Neuronal stem cell (in vitro differentiated cells): ENCODE measurements at regions not wholly inside any gene's neighbourhood (a gene's known extent, or its start where the extent isn't known, plus 50 kb on each side); places are given as distances from the start of the nearest gene placed in this dataset.

ENCODE experiments used
- DNase-seq: peaks from one replicate; pipeline ENCODE4 v3.0.0-alpha.2; 2013; ENCODE audit warnings: low spot score
- H2AFZ ChIP-seq: one replicate; pipeline ENCODE4 v1.6.1; 2013; ENCODE audit warnings: mild to moderate bottlenecking, low read length, inconsistent platforms
- H2AK5ac ChIP-seq: 2 replicates; pipeline ENCODE4 v1.6.1; 2013; ENCODE audit warnings: low read depth, mild to moderate bottlenecking, inconsistent platforms, low read length, moderate library complexity, mixed read lengths
- H2BK120ac ChIP-seq: 2 replicates; pipeline ENCODE4 v1.6.1; 2013; ENCODE audit warnings: low read depth, mild to moderate bottlenecking, inconsistent platforms, low read length, moderate library complexity, mixed read lengths
- H2BK12ac ChIP-seq: one replicate; pipeline ENCODE4 v1.6.1; 2013; ENCODE audit warnings: low read length, inconsistent platforms
- H2BK15ac ChIP-seq: 2 replicates; pipeline ENCODE4 v1.6.1; 2013; ENCODE audit warnings: mild to moderate bottlenecking, low read length, inconsistent platforms, mixed read lengths
- H2BK5ac ChIP-seq: one replicate; pipeline ENCODE4 v1.6.1; 2013; ENCODE audit warnings: inconsistent platforms, mild to moderate bottlenecking, low read length, moderate library complexity
- H3K14ac ChIP-seq: one replicate; pipeline ENCODE4 v1.6.1; 2013; ENCODE audit warnings: low read length, inconsistent platforms
- H3K18ac ChIP-seq: 2 replicates; pipeline ENCODE4 v1.6.1; 2013; ENCODE audit warnings: low read length, inconsistent platforms
- H3K23ac ChIP-seq: 2 replicates; pipeline ENCODE4 v1.6.1; 2013; ENCODE audit warnings: low read depth, mild to moderate bottlenecking, mixed read lengths, low read length, inconsistent platforms; ENCODE audit not compliant: poor library complexity
- H3K27ac ChIP-seq: replicated peaks from 3 replicates; pipeline ENCODE4 v1.5.1; 2013; ENCODE audit warnings: low read length, inconsistent platforms
- H3K27me3 ChIP-seq, 3 experiments: 2 replicates each; pipeline ENCODE4 v1.6.1; 2013; ENCODE audit warnings: low read length in 3 of 3, mild to moderate bottlenecking in 2 of 3, inconsistent platforms in 1 of 3, low read depth in 1 of 3, mixed read lengths in 1 of 3, moderate library complexity in 1 of 3; ENCODE audit not compliant: control insufficient read depth in 3 of 3, insufficient read depth in 3 of 3
- H3K36me3 ChIP-seq, 2 donors: replicated peaks in 1 of 2; 2 replicates each; pipeline ENCODE4 v1.6.1; 2013; ENCODE audit warnings: low read length in 2 of 2; ENCODE audit not compliant: control insufficient read depth in 2 of 2, insufficient read depth in 2 of 2
- H3K4ac ChIP-seq: 2 replicates; pipeline ENCODE4 v1.6.1; 2013; ENCODE audit warnings: inconsistent platforms, mild to moderate bottlenecking, low read length, moderate library complexity
- H3K4me1 ChIP-seq, 2 donors: 1 replicate in 1 of 2; 2 replicates in 1 of 2; pipeline ENCODE4 v1.6.1; 2013; ENCODE audit warnings: low read length in 2 of 2, low read depth in 1 of 2; ENCODE audit not compliant: control insufficient read depth in 2 of 2, insufficient read depth in 1 of 2
- H3K4me2 ChIP-seq: one replicate; pipeline ENCODE4 v1.6.1; 2013; ENCODE audit warnings: mild to moderate bottlenecking, low read length, inconsistent platforms; ENCODE audit not compliant: insufficient read depth, poor library complexity, severe bottlenecking
- H3K4me3 ChIP-seq, 2 donors: 2 replicates each; pipeline ENCODE4 v1.5.1; 2013; ENCODE audit warnings: low read length in 2 of 2, mild to moderate bottlenecking in 2 of 2, inconsistent platforms in 1 of 2, moderate library complexity in 1 of 2
- H3K79me1 ChIP-seq: one replicate; pipeline ENCODE4 v1.6.1; 2013; ENCODE audit warnings: low read depth, mild to moderate bottlenecking, inconsistent platforms, low read length, moderate library complexity
- H3K9ac ChIP-seq: one replicate; pipeline ENCODE4 v1.6.1; 2013; ENCODE audit warnings: mild to moderate bottlenecking, low read depth, low read length, inconsistent platforms; ENCODE audit not compliant: poor library complexity
- H3K9me3 ChIP-seq, 2 donors: replicated peaks in 1 of 2; 2 replicates each; pipeline versions ENCODE3 to v1.6.1; 2013; ENCODE audit warnings: low read length in 2 of 2, mild to moderate bottlenecking in 2 of 2, inconsistent platforms in 1 of 2, low read depth in 1 of 2, mixed read lengths in 1 of 2, moderate library complexity in 1 of 2; ENCODE audit not compliant: control insufficient read depth in 2 of 2, insufficient read depth in 1 of 2
- H4K8ac ChIP-seq: one replicate; pipeline ENCODE4 v1.6.1; 2013; ENCODE audit warnings: low read depth, mild to moderate bottlenecking, inconsistent platforms, low read length, moderate library complexity
- H4K91ac ChIP-seq: one replicate; pipeline ENCODE4 v1.6.1; 2013; ENCODE audit warnings: low read length, low read depth, mild to moderate bottlenecking, inconsistent platforms; ENCODE audit not compliant: poor library complexity
- WGBS, 2 donors: extraction: QIAGEN DNeasy Blood & Tissue Kit; methylation state at CpG; one replicate each; pipeline ENCODE4 v1.1.7; 2013; ENCODE audit warnings: missing lambda C conversion rate in 2 of 2, mixed read lengths in 1 of 2; ENCODE audit not compliant: insufficient read length in 2 of 2, insufficient replicate concordance in 1 of 2; ENCODE audit errors: extremely low coverage in 2 of 2; 5-methylcytosine and 5-hydroxymethylcytosine counted together

DNA sequence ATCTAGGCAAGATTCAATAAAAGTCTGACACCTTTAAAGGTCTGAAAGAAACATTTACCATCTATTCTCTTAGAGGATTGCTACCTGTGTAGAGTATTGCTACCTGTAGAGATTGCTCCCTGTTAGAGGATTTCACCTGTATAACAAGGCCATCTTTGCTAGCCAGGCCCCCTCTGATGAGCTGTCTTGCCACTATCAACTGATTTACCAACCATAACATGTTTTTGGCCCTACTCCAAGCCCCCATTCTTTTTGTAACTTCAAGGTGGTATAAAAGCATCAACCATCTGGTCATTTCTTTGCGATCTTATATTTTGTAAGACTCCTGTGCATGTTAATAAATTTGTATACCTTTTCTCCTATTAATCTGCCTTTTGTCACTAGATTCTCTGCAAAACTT lies 424.7 kb upstream of the CAMK1G start:
- H2AK5ac ChIP-seq = no peak overlapping the region
- no peak overlapping the region for H3K4ac ChIP-seq
- H3K27me3 ChIP-seq = no peaks in the 10 kb centered on the region
- no peak overlapping the region for H2AFZ ChIP-seq
- H3K9me3 ChIP-seq = no peaks in the 10 kb centered on the region
- no peak overlapping the region for H3K14ac ChIP-seq
- no peak overlapping the region for H3K18ac ChIP-seq
- no peaks in the 10 kb centered on the region for H3K79me1 ChIP-seq
- H2BK5ac ChIP-seq = no peak overlapping the region
- WGBS, 2 donors = no CpG with 5 or more reads among the region's 1 CpG
- DNase-seq = no peak
- H3K27ac ChIP-seq = no peak overlapping the region
- H3K4me3 ChIP-seq = no peak overlapping the region
- no peak overlapping the region for H4K91ac ChIP-seq
- H2BK15ac ChIP-seq = no peak overlapping the region
- H2BK120ac ChIP-seq = no peak overlapping the region
- no peak overlapping the region for H3K23ac ChIP-seq
- H3K4me2 ChIP-seq = no peak overlapping the region
- H3K4me1 ChIP-seq = peaks cover 0 to 10% of the 10 kb centered on the region in 2 donors
- H3K9ac ChIP-seq = no peak overlapping the region
- no peaks in the 10 kb centered on the region for H3K36me3 ChIP-seq
- no peak overlapping the region for H4K8ac ChIP-seq
- no peak overlapping the region for H2BK12ac ChIP-seq

DNA sequence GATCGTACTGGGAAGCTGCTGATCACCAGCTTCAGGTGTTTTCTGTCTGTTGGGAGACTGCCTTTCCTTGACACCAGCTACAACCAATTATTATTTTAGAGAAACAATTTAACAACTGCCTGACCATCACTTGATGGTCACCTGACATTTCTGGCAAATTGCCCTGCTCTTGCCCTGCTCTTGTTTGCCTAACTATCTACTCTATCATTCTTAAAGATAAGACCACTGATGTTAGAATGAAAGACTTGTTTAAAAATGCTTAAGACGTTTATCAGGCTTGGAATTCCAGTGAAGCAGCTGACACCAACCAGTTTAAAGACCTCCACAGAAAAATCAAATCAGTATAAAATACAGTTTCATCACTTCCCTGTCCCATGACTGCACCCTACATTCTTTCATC lies 423.3 kb upstream of the CAMK1G start:
- no peak for DNase-seq
- H3K27ac ChIP-seq = no peak overlapping the region
- no CpG with 5 or more reads among the region's 2 CpGs for WGBS, 2 donors

DNA sequence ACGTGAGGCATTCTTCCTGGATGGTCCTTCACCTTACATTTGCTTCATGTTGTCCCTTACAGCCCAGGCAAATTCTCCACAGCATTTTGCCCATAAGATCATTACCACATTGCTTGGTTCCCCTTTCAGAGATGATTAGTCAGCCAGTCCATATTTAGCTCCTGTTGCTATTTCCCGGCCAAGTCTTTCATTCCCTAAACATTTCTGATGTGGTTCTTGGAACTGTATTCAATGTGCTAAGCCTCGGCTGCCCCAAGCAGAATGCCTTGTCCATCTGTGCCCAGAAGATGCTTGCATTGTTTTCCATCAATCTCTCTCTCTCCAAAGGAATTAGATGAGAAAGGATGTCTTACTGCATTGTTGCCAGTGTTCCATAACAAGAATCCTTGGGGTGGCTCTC lies 420.9 kb upstream of the CAMK1G start:
- H2BK12ac ChIP-seq = no peak overlapping the region
- no peak overlapping the region for H2BK120ac ChIP-seq
- no CpG with 5 or more reads among the region's 3 CpGs for WGBS, 2 donors
- no peak overlapping the region for H2BK5ac ChIP-seq
- H3K4me2 ChIP-seq = no peak overlapping the region
- H3K9ac ChIP-seq = no peak overlapping the region
- no peak for DNase-seq
- H3K36me3 ChIP-seq = no peaks in the 10 kb centered on the region
- no peak overlapping the region for H3K18ac ChIP-seq
- H2AK5ac ChIP-seq = no peak overlapping the region
- H3K23ac ChIP-seq = no peak overlapping the region
- no peak overlapping the region for H2BK15ac ChIP-seq
- no peak overlapping the region for H2AFZ ChIP-seq
- H3K4me1 ChIP-seq = no peaks in the 10 kb centered on the region
- no peak overlapping the region for H3K4me3 ChIP-seq
- H3K4ac ChIP-seq = no peak overlapping the region
- no peak overlapping the region for H4K91ac ChIP-seq
- no peak overlapping the region for H4K8ac ChIP-seq
- no peak overlapping the region for H3K14ac ChIP-seq
- H3K27ac ChIP-seq = no peak overlapping the region
- H3K27me3 ChIP-seq = no peaks in the 10 kb centered on the region
- no peaks in the 10 kb centered on the region for H3K9me3 ChIP-seq
- H3K79me1 ChIP-seq = no peaks in the 10 kb centered on the region

More for the DNA sequence above, 423.3 kb upstream of the CAMK1G start:
- no peak overlapping the region for H3K18ac ChIP-seq
- H3K14ac ChIP-seq = no peak overlapping the region
- no peak overlapping the region for H2AK5ac ChIP-seq
- H2BK120ac ChIP-seq = no peak overlapping the region
- no peak overlapping the region for H3K4me2 ChIP-seq
- no peak overlapping the region for H3K9ac ChIP-seq
- no peak overlapping the region for H2AFZ ChIP-seq
- no peak overlapping the region for H4K8ac ChIP-seq
- H2BK5ac ChIP-seq = no peak overlapping the region
- H2BK12ac ChIP-seq = no peak overlapping the region
- H2BK15ac ChIP-seq = no peak overlapping the region
- H3K4me3 ChIP-seq = no peak overlapping the region
- no peak overlapping the region for H3K4ac ChIP-seq
- no peaks in the 10 kb centered on the region for H3K79me1 ChIP-seq
- no peak overlapping the region for H3K23ac ChIP-seq
- no peak overlapping the region for H4K91ac ChIP-seq
- no peaks in the 10 kb centered on the region for H3K27me3 ChIP-seq
- H3K9me3 ChIP-seq = no peaks in the 10 kb centered on the region
- peaks cover 0 to 5% of the 10 kb centered on the region in 2 donors for H3K4me1 ChIP-seq
- no peaks in the 10 kb centered on the region for H3K36me3 ChIP-seq

DNA sequence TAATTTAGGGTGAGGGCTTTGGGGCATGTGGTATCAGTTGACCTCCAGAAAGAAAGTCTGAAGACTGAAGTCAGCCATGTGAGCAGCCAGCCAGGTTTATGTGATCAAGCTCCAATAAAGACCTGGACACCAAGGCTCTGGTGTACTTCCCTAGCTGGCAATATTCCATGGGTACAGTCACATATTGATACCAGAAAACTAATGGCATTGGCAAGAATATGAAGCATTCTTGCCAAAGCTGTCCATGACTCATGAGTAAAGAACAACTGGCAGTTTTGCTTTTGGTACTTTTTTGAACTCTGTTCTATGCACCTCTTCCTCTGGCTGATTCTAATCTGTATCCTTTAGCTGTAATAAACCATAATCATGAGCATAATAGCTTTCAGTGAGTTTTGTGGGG lies 415.3 kb upstream of the CAMK1G start:
- H2BK12ac ChIP-seq = no peak overlapping the region
- no peak overlapping the region for H4K8ac ChIP-seq
- H3K4me1 ChIP-seq = no peaks in the 10 kb centered on the region
- no peak overlapping the region for H4K91ac ChIP-seq
- no peak overlapping the region for H2AK5ac ChIP-seq
- no peak overlapping the region for H3K14ac ChIP-seq
- H3K18ac ChIP-seq = no peak overlapping the region
- H3K4ac ChIP-seq = no peak overlapping the region
- no peaks in the 10 kb centered on the region for H3K36me3 ChIP-seq
- no peak overlapping the region for H3K4me2 ChIP-seq
- H2BK5ac ChIP-seq = no peak overlapping the region
- peaks cover 0 to 2% of the 10 kb centered on the region in 2 donors for H3K9me3 ChIP-seq
- no peaks in the 10 kb centered on the region for H3K27me3 ChIP-seq
- no peak overlapping the region for H3K9ac ChIP-seq
- no peak overlapping the region for H2BK15ac ChIP-seq
- no peak overlapping the region for H3K27ac ChIP-seq
- H2AFZ ChIP-seq = no peak overlapping the region
- no peak for DNase-seq
- H3K4me3 ChIP-seq = no peak overlapping the region
- no peak overlapping the region for H2BK120ac ChIP-seq
- no peak overlapping the region for H3K23ac ChIP-seq
- H3K79me1 ChIP-seq = no peaks in the 10 kb centered on the region
